Subcutaneous abdominal adipose tissue (tissue), 5 donors: ENCODE measurements at regions not wholly inside any gene's neighbourhood (a gene's known extent, or its start where the extent isn't known, plus 50 kb on each side); places are given as distances from the start of the nearest gene placed in this dataset.

Source experiments
- H3K27ac ChIP-seq: one replicate; pipeline ENCODE4 v1.7.0; 2013; ENCODE audit warnings: low read depth, mild to moderate bottlenecking, inconsistent platforms, low read length, moderate library complexity
- H3K27me3 ChIP-seq, 5 donors: one replicate each; pipeline ENCODE4 v1.7.0; 2013; ENCODE audit warnings: low read length in 5 of 5, inconsistent platforms in 1 of 5; ENCODE audit not compliant: control insufficient read depth in 5 of 5, insufficient read depth in 4 of 5
- H3K36me3 ChIP-seq, 5 donors: one replicate each; pipeline ENCODE4 v1.7.0; 2013; ENCODE audit warnings: low read length in 5 of 5; ENCODE audit not compliant: control insufficient read depth in 5 of 5, insufficient read depth in 5 of 5
- H3K4me1 ChIP-seq, 5 donors: one replicate each; pipeline ENCODE4 v1.7.0; 2013; ENCODE audit warnings: low read length in 5 of 5, mild to moderate bottlenecking in 3 of 5, moderate library complexity in 1 of 5; ENCODE audit not compliant: control insufficient read depth in 5 of 5, insufficient read depth in 5 of 5
- H3K4me3 ChIP-seq, 5 donors: one replicate each; pipeline ENCODE4 v1.7.0; 2013; ENCODE audit warnings: low read length in 5 of 5, low read depth in 1 of 5
- H3K9ac ChIP-seq, 5 donors: one replicate each; pipeline ENCODE4 v1.7.0; 2013; ENCODE audit warnings: low read length in 5 of 5, mild to moderate bottlenecking in 4 of 5, moderate library complexity in 3 of 5
- H3K9me3 ChIP-seq, 5 donors: one replicate each; pipeline ENCODE4 v1.7.0; 2013; ENCODE audit warnings: low read length in 5 of 5; ENCODE audit not compliant: control insufficient read depth in 5 of 5
- donor health status: healthy.
- donor health status: healthy.
- donor health status: healthy.
- donor health status: healthy.
- donor health status: healthy.

DNA sequence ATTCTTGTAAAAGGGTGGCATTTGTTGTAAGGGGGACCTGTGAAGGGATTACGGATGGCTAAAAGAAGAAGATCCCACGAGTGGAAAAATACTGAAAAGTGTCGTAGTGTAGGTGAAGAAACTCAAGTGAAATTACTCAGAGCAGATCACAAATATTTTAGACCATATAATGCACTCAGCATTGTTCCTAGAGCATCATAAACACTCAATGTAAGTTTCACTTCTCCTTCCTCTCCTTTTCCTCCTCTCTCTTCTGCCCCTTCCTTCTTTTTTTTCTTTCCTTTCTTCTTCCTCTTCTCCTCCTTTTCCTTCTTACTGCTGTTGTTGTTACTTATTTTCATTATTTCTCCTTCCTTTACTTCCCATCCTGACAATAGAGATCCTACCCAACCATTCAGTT is 445.6 kb downstream of the ADAMTS20 start:
- no peaks in the 10 kb centered on the region for H3K9me3 ChIP-seq

DNA sequence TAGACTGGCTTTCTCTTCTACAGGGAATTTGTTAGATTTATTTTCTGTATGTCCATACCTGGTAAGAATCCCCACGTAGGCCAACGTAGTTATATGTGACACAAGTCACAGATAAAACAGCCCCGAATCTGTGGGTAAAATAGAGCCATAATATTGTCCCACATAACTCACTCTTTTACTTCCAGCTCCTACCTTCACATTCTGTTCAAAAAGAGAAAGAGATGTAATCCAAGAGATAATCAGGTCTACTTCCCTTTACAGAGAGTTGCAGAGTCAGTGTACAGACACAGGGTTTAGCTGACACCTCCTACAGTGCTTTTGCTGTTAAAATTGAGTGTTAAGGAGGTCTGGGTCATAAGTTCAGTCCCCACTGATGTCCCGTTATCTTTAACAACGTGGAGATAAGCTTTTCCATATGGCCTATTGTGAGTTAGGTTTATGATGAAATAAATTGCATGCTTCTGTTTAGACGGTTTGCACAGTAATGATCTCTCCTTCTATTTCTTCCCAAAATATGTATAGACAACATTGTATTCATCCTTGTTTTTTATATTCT is 446.5 kb downstream of the ADAMTS20 start:
- no peaks in the 10 kb centered on the region for H3K27me3 ChIP-seq
- H3K9me3 ChIP-seq, result no peaks in the 10 kb centered on the region
- H3K4me3 ChIP-seq, result no peak overlapping the region
- H3K36me3 ChIP-seq, result no peaks in the 10 kb centered on the region
- no peaks in the 10 kb centered on the region for H3K4me1 ChIP-seq
- H3K9ac ChIP-seq, result no peak overlapping the region
- H3K27ac ChIP-seq, result no peak overlapping the region

More for the DNA sequence above, 445.6 kb downstream of the ADAMTS20 start:
- Histone ChIP-seq H3K36me3 (no peaks in the 10 kb centered on the region), H3K27me3 (no peaks in the 10 kb centered on the region), H3K4me3 (no peak overlapping the region), H3K4me1 (no peaks in the 10 kb centered on the region), H3K27ac (no peak overlapping the region), H3K9ac (no peak overlapping the region)

DNA sequence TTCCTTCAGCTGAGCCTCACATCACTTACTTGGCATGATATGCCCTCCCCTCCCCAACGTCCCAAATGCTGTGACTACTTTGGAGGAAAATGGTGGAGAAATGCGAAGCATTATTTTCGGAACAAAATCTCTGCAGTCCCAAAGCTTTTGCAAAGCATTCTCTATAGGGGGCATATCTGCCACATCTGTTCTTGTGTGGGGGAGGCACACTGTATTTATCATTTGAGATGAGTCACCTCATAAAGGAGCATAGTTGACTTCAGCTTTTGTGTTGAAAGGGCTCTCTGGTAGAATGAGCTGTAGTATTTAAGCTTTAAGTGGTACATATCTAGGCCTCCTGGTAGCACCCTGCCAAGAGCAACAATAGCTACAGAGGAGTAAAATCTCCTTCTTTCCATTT is 447.5 kb downstream of the ADAMTS20 start:
- Histone ChIP-seq H3K27me3 (no peaks in the 10 kb centered on the region), H3K9ac (no peak overlapping the region), H3K4me3 (no peak overlapping the region), H3K9me3 (no peaks in the 10 kb centered on the region), H3K36me3 (no peaks in the 10 kb centered on the region), H3K4me1 (no peaks in the 10 kb centered on the region), H3K27ac (no peak overlapping the region)

GRCh38 chr12:43103866-43104265 is 448.1 kb downstream of the ADAMTS20 start:
- Histone ChIP-seq H3K27ac (no peak overlapping the region), H3K9ac (no peak overlapping the region), H3K4me3 (no peak overlapping the region), H3K36me3 (no peaks in the 10 kb centered on the region), H3K27me3 (no peaks in the 10 kb centered on the region), H3K4me1 (no peaks in the 10 kb centered on the region), H3K9me3 (no peaks in the 10 kb centered on the region)

DNA sequence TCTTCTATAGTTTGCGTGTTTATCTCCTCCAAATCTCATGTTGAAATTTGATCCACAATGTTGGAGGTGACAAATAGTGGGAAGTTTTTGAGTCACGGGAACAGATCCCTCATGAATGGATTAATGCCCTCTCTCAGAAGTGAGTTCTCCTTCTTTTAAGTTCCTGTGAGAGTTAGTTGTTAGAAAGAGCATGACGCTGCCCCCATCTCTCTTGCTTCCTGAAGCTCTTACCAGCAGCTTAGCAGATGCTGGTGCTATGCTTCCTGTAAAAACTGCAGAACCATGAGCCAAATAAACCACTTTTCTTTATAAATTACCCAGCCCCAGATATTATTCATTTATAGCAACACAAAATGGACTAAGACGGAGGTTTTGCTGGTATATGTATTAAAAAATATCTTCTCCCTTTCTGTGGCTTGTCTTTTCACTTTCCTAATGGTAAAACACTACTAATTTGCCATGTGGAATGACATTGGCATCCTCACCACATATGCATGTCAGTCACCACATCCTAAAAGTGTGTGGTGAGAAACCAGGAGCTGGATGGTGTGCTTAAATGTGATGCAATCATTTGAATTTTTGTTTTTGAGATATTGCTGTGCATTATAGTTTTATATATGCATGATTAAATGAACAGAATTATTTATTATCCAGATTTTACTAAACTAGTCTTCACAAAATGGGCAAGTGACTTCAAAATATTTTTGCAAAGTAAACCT is 449.3 kb downstream of the ADAMTS20 start:
- no peaks in the 10 kb centered on the region for H3K9me3 ChIP-seq
- H3K4me1 ChIP-seq, result no peaks in the 10 kb centered on the region
- no peaks in the 10 kb centered on the region for H3K27me3 ChIP-seq
- H3K36me3 ChIP-seq, result no peaks in the 10 kb centered on the region
- H3K27ac ChIP-seq, result no peak overlapping the region
- H3K9ac ChIP-seq, result no peak overlapping the region
- H3K4me3 ChIP-seq, result no peak overlapping the region

- H3K9me3 ChIP-seq, result no peaks in the 10 kb centered on the region
- H3K9ac ChIP-seq, result no peak overlapping the region
- no peaks in the 10 kb centered on the region for H3K36me3 ChIP-seq
- no peak overlapping the region for H3K4me3 ChIP-seq
- peaks cover 0 to 7% (median 0%) of the 10 kb centered on the region in 5 donors for H3K4me1 ChIP-seq
- H3K27me3 ChIP-seq, result no peaks in the 10 kb centered on the region
- H3K27ac ChIP-seq, result no peak overlapping the region
These were observed 451.8 kb downstream of the ADAMTS20 start for GRCh38 chr12:43100231-43100630.

GRCh38 chr12:43099691-43100163 is 452.3 kb downstream of the ADAMTS20 start:
- Histone ChIP-seq H3K9ac (no peak overlapping the region), H3K27ac (no peak overlapping the region), H3K27me3 (no peaks in the 10 kb centered on the region), H3K36me3 (no peaks in the 10 kb centered on the region), H3K4me1 (peaks cover 0 to 7% (median 0%) of the 10 kb centered on the region in 5 donors), H3K4me3 (no peak overlapping the region), H3K9me3 (no peaks in the 10 kb centered on the region)

GRCh38 chr12:43098766-43099550 is 453.0 kb downstream of the ADAMTS20 start:
- Histone ChIP-seq H3K27ac (no peak overlapping the region), H3K9ac (no peak overlapping the region)

GRCh38 chr12:43098071-43098470 is 453.9 kb downstream of the ADAMTS20 start:
- Histone ChIP-seq H3K36me3 (no peaks in the 10 kb centered on the region), H3K27me3 (no peaks in the 10 kb centered on the region), H3K4me1 (peaks cover 0 to 7% (median 0%) of the 10 kb centered on the region in 5 donors), H3K4me3 (no peak overlapping the region), H3K9me3 (no peaks in the 10 kb centered on the region), H3K27ac (no peak overlapping the region), H3K9ac (no peak overlapping the region)

More at GRCh38 chr12:43098766-43099550, 453.0 kb downstream of the ADAMTS20 start:
- Histone ChIP-seq H3K36me3 (no peaks in the 10 kb centered on the region), H3K4me1 (peaks cover 0 to 7% (median 0%) of the 10 kb centered on the region in 5 donors), H3K4me3 (no peak overlapping the region), H3K27me3 (no peaks in the 10 kb centered on the region), H3K9me3 (no peaks in the 10 kb centered on the region)

- Histone ChIP-seq H3K27me3 (no peaks in the 10 kb centered on the region), H3K9me3 (no peaks in the 10 kb centered on the region), H3K4me1 (peaks cover 0 to 7% (median 0%) of the 10 kb centered on the region in 5 donors), H3K4me3 (no peak overlapping the region), H3K9ac (no peak overlapping the region), H3K36me3 (no peaks in the 10 kb centered on the region), H3K27ac (no peak overlapping the region)
These were observed 454.5 kb downstream of the ADAMTS20 start for GRCh38 chr12:43097471-43097870.
